ENCODE measurements at regions not wholly inside any gene's neighbourhood (a gene's known extent, or its start where the extent isn't known, plus 50 kb on each side); places are given as distances from the start of the nearest gene placed in this dataset.
A peak's percentile ranks its signal among the peaks of the same experiment; 100 is the strongest.

- peak; percentile 46 for DNase-seq (ENCODE audit: low read depth)
- TF ChIP-seq CTCF (IDR thresholded peaks at IDR 0.05; ENCODE audit: control insufficient read depth, extremely low read depth, insufficient read depth): no peak
- H3K4me3 ChIP-seq (ENCODE audit: low read depth, low read length): no peak overlapping the region
These were observed 210.1 kb upstream of the SATB1 start for GRCh38 chr3:18635215-18635614.

DNA sequence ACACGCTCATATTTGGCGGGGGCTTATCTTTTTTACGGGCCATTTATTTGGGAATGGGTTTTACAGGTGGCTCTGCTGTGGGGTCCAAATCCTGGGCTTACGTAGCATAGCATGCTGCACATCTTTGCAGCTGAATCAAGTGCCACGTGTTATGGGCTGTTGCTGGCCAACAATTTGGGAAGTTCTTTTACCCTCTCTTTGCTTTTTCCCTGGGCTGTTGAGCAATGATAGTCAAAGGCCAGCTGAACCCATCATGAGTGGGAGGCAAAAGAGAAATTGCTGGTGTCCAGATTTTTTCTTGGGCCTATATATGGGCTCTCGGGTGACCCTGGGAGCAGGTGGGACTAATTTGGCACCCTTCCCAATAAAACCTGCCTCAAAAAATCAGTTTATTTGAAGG lies 209.3 kb upstream of the SATB1 start:
- no peak for TF ChIP-seq CTCF (IDR thresholded peaks at IDR 0.05; ENCODE audit: control insufficient read depth, extremely low read depth, insufficient read depth)
- no peak for DNase-seq (ENCODE audit: low read depth)
- no peak overlapping the region for H3K4me3 ChIP-seq (ENCODE audit: low read depth, low read length)

DNA sequence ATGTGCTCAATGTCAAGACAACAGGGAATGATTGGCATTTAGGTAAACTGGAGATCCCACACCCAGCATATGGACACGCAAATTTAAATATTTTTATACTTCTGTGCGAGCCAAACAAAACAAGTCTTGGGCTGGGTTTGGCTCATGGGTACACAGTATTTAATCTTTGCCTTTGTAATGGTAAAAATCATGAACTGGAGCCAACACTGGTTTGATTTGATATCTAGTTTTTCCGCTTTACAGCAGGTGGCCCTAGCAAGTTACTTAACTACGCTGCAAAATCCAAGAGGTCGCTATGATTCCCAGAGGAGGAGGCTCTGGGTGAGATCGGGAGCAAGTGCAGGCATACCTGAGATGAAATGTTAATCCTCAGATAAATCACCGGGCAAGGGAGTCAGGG lies 207.9 kb upstream of the SATB1 start:
- TF ChIP-seq CTCF (IDR thresholded peaks at IDR 0.05; ENCODE audit: control insufficient read depth, extremely low read depth, insufficient read depth): peak; percentile 27; the same call in 1 of the 2 replicates
- no peak overlapping the region for H3K4me3 ChIP-seq (ENCODE audit: low read depth, low read length)
- DNase-seq (ENCODE audit: low read depth): peak; percentile 46

GRCh38 chr3:18630295-18630694 lies 205.2 kb upstream of the SATB1 start:
- DNase-seq (ENCODE audit: low read depth): no peak
- H3K4me3 ChIP-seq (ENCODE audit: low read depth, low read length): no peak overlapping the region
- no peak for TF ChIP-seq CTCF (IDR thresholded peaks at IDR 0.05; ENCODE audit: control insufficient read depth, extremely low read depth, insufficient read depth)

DNA sequence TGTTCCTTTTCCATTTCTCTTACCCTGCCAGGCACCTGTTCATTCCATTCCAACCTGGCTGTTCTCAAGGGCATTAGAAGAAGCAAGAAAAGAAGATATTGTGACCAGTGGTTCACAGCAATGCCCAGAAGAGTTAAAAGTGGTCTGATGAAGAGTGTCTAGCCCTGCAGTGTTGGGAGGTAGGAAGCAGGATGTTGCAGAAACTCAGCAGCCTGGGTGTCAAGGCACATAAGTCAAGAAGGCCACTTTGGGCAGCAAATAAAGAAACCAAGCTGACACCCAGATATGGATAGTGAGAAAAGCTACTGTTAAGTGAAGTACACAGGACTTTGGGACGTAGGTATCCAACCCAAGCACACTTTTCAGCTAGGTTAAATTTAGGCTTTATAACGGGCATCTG lies 199.9 kb upstream of the SATB1 start:
- H3K4me3 ChIP-seq (ENCODE audit: low read depth, low read length): no peak overlapping the region
- DNase-seq (ENCODE audit: low read depth): no peak
- TF ChIP-seq CTCF (IDR thresholded peaks at IDR 0.05; ENCODE audit: control insufficient read depth, extremely low read depth, insufficient read depth): no peak

GRCh38 chr3:18623220-18623619 lies 198.1 kb upstream of the SATB1 start:
- no peak for TF ChIP-seq CTCF (IDR thresholded peaks at IDR 0.05; ENCODE audit: control insufficient read depth, extremely low read depth, insufficient read depth)

DNA sequence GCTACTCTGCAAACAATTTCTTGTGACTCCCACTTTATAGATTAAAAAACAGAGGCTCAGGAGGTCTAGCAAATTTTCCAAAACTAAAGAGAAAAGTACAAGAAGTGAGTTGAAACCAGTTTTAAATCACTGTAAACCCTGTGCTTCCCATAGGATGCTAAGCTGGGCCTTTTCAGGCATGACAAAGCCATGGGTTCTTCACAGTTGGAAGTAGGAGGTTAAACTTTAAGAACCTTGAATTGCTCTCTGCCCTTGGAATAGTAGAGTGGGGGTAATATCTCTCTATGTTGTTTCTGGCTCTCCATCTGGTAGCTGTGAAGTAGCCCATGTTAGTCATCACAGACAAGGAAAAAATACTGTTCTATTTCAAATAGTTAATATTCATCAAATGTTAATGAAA lies 193.6 kb upstream of the SATB1 start:
- no peak for TF ChIP-seq CTCF (IDR thresholded peaks at IDR 0.05; ENCODE audit: control insufficient read depth, extremely low read depth, insufficient read depth)
- H3K4me3 ChIP-seq (ENCODE audit: low read depth, low read length): no peak overlapping the region
- no peak for DNase-seq (ENCODE audit: low read depth)

More at GRCh38 chr3:18623220-18623619, 198.1 kb upstream of the SATB1 start:
- no peak overlapping the region for H3K4me3 ChIP-seq (ENCODE audit: low read depth, low read length)
- no peak for DNase-seq (ENCODE audit: low read depth)

Measured in LNCaP clone FGC (cell line).